ENCODE measurements at regions not wholly inside any gene's neighbourhood (a gene's known extent, or its start where the extent isn't known, plus 50 kb on each side); places are given as distances from the start of the nearest gene placed in this dataset.

DNA sequence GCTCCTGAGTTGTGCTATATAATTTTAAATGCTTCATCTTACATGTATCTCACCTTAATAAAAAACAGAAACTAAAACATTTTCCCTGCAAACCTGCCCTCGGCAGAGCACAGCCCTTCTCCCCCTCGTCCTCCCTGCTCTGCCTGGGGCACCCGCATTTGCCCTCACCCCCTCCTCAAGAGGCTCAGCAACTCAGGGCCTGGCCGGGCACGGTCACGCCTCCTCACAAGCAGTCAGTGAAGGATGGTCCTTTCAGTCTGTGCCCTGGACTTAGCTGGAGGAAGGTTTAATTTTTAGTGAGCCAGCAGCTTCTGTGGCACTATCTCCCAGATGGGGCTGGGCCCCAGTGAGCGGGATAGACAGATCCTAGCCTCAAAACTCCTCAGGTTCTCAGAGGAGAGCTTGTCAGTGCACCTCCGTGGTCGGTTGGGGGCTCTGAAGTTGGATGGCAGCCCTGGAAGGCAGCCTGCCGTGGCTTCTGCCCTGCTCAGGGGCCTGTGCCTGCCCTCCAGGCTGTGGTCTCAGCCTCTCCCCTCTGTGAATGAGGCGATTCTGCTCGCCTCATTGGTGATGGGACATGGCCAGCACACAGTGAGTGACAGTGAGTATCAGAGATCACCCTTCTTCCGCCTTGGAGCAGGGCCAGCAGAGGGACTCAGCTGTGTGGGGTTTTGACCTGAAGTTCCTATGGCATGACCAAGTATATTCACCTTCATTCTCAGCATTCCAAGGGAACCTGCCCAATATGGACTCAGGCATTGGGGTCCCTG, 56.3 kb upstream of the AFF3 start:
- no peaks in the 10 kb centered on the region for H3K36me3 ChIP-seq
- H3K4me1 ChIP-seq: peaks cover 11 to 26% of the 10 kb centered on the region in 2 donors
- TF ChIP-seq, protein P1, sequence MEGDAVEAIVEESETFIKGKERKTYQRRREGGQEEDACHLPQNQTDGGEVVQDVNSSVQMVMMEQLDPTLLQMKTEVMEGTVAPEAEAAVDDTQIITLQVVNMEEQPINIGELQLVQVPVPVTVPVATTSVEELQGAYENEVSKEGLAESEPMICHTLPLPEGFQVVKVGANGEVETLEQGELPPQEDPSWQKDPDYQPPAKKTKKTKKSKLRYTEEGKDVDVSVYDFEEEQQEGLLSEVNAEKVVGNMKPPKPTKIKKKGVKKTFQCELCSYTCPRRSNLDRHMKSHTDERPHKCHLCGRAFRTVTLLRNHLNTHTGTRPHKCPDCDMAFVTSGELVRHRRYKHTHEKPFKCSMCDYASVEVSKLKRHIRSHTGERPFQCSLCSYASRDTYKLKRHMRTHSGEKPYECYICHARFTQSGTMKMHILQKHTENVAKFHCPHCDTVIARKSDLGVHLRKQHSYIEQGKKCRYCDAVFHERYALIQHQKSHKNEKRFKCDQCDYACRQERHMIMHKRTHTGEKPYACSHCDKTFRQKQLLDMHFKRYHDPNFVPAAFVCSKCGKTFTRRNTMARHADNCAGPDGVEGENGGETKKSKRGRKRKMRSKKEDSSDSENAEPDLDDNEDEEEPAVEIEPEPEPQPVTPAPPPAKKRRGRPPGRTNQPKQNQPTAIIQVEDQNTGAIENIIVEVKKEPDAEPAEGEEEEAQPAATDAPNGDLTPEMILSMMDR (IDR thresholded peaks at IDR 0.05): no peak
- no peaks in the 10 kb centered on the region for H3K9me3 ChIP-seq
- peak overlapping the region; percentile 88 to 91 for H3K27ac ChIP-seq
- DNase-seq (ENCODE audit: low spot score in 2 of 2): no peak
- intact Hi-C loops (cut with DNase I): loop anchor here (10.0 kb wide), 1 partner anchor 94 kb away; no protein-coding TSS in a partner anchor
- no peak overlapping the region for H3K4me3 ChIP-seq
- H3K27me3 ChIP-seq: no peaks in the 10 kb centered on the region

DNA sequence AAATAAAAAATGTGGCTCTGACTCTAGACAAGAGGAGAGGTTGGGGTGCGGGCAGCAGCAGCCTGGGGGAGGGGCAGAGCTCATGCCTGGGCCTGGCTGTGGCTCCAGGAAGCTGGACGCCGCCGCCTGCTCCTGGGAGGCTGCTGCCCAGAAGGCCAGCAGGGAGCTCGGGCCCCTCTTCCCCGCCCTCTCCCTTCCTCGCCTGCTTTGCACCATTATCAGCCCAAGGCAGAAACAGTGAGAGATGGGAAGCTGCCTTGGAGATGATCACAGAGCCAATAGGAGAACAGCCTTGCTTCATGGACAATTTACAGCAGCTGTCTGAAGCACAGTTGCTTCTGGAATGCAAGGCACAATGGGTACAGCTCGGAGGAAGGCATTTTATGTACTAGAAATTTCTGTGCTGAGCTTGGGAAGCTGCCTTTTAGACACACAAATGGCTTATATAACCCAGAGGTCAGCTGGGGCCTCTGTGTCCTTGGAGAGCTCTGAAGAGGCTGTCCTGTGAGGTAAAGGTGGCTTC, 55.3 kb upstream of the AFF3 start:
- TF ChIP-seq, protein P1 (IDR thresholded peaks at IDR 0.05): no peak
- intact Hi-C loops (cut with DNase I): loop anchor here (10.0 kb wide), 1 partner anchor 93 kb away; no protein-coding TSS in a partner anchor
- H3K27ac ChIP-seq: peak overlapping the region; percentile 88 to 91
- H3K27me3 ChIP-seq: no peaks in the 10 kb centered on the region
- peaks cover 11 to 28% of the 10 kb centered on the region in 2 donors for H3K4me1 ChIP-seq
- H3K36me3 ChIP-seq: no peaks in the 10 kb centered on the region
- H3K4me3 ChIP-seq: peak overlapping the region in 1 of 2 donors; percentile 38
- H3K9me3 ChIP-seq: no peaks in the 10 kb centered on the region
- peak in 1 of 2 donors; percentile 85 for DNase-seq (ENCODE audit: low spot score in 2 of 2)

DNA sequence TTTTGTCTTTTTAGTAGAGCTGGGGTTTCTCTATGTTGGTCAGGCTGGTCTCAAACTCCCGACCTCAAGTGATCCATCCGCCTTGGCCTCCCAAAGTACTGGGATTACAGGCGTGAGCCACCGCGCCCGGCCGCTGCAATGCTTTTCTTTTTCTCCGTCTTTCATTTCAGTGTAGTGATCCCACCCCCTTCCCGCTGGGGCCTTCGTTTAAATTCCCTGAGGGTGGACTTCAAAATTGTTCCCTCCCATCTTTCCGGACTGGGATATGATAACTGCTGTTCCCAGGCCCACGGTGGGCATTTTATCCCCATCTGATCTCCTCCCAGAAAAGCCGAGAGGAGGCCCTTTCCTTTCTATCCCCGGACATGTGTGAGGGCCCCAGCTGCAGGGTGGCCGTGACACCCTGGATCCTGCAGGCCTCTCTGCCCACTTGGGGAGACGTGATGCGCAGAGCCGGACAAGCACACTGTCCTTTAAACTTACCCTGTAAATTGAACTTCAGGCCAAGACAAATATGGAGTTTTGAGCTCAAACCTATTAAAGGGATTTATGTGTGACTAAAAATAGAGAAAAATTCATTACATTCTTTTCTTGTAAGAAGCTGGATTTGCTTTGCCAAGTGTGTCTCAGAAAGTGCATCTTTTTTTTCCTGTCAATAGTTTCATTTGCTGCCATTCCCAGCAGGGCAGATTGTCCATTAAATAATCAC, 54.5 kb upstream of the AFF3 start:
- Histone ChIP-seq H3K9me3 (no peaks in the 10 kb centered on the region), H3K27ac (peak overlapping the region; percentile 88 to 91), H3K4me3 (peak overlapping the region in 1 of 2 donors; percentile 38), H3K4me1 (peaks cover 11 to 32% of the 10 kb centered on the region in 2 donors), H3K36me3 (no peaks in the 10 kb centered on the region), H3K27me3 (no peaks in the 10 kb centered on the region)
- no peak for DNase-seq (ENCODE audit: low spot score in 2 of 2)
- intact Hi-C loops (cut with DNase I): loop anchor here (10.0 kb wide), 1 partner anchor 92 kb away; no protein-coding TSS in a partner anchor
- TF ChIP-seq, protein P1 (IDR thresholded peaks at IDR 0.05): no peak

DNA sequence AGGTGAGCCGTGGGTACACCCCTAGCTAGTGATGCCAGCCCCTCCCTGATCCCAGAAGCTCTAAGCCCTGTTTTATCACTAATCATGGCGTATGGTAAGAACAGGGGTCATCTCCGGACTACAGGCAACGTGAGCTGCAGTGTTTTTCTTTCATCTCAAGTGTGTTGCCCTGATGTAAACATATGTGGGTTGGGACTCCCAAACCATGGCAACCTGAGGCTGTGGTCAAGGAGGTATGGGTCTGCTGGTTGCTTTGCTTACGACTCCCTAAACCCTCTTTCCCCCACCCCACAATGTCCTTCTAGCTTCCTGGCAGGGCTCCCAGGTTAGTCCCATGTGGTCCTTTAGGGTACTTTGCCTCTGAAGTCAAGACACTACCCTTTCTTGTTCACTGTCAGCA, 53.6 kb upstream of the AFF3 start:
- Histone ChIP-seq H3K27me3 (no peaks in the 10 kb centered on the region), H3K27ac (peak overlapping the region; percentile 88 to 91), H3K9me3 (no peaks in the 10 kb centered on the region), H3K4me3 (no peak overlapping the region), H3K36me3 (no peaks in the 10 kb centered on the region), H3K4me1 (peaks cover 11 to 32% of the 10 kb centered on the region in 2 donors)
- intact Hi-C loops (cut with DNase I): loop anchor here (10.0 kb wide), 1 partner anchor 91 kb away; no protein-coding TSS in a partner anchor
- DNase-seq (ENCODE audit: low spot score in 2 of 2): no peak
- TF ChIP-seq, protein P1 (IDR thresholded peaks at IDR 0.05): no peak

DNA sequence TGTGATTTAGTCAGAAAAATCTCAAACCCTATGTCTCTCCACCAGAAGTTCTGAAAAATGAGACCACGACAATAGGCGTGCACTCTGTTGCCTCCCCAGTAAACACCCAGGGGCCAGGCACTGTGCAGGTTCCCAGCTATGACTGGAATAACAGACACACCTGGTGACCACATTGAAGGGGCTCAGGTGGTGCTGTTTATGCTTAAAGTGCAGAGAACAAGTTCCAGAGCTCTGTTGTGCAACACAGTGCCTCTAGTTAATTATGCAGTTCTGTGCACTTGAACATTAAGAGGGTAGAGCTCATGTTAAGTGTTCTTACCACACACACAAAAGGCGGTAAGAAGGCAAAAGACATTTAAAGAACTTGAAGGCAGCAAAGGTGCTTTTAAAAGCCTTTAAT, 52.6 kb upstream of the AFF3 start:
- TF ChIP-seq, protein P1 (IDR thresholded peaks at IDR 0.05): no peak
- intact Hi-C loops (cut with DNase I): loop anchor here (10.0 kb wide), 1 partner anchor 90 kb away; no protein-coding TSS in a partner anchor
- Histone ChIP-seq H3K27ac (peak overlapping the region in 1 of 2 donors; percentile 59), H3K4me1 (peaks cover 11 to 32% of the 10 kb centered on the region in 2 donors), H3K36me3 (no peaks in the 10 kb centered on the region), H3K9me3 (no peaks in the 10 kb centered on the region), H3K4me3 (no peak overlapping the region), H3K27me3 (no peaks in the 10 kb centered on the region)
- no peak for DNase-seq (ENCODE audit: low spot score in 2 of 2)

All from ascending aorta (tissue), 2 donors.